ELF-1 (cell line): ENCODE measurements at regions not wholly inside any gene's neighbourhood (a gene's known extent, or its start where the extent isn't known, plus 50 kb on each side); places are given as distances from the start of the nearest gene placed in this dataset.
"Not testable (repeated sequence)": the region's sequence is repeated elsewhere in the genome, so short reads cannot be mapped to it uniquely, and the experiment has no call there.

Experiments
- DNase-seq: peaks from one replicate; pipeline ENCODE4 v3.0.0-alpha.2; 2016; ENCODE audit warnings: low read depth, low spot score

DNA sequence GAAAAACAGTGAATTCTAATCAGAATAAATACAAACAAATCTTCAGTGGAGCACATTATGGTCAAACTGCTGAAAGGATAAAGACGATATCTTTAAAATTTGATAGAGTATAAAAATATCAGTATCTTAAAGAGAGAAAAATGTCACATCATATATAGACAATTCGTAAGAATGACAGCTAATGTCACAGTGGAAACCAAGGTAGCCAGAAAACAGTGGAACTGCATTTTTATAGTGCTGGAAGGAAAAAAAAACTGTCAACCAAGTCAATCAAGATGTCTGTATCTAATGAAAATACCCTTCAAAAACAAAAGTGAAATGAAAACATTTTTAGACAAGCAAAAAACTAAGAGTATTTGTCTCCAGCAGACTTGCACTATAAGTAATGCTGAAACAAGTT, 73.4 kb upstream of the HMGXB4 start:
- no peak for DNase-seq

DNA sequence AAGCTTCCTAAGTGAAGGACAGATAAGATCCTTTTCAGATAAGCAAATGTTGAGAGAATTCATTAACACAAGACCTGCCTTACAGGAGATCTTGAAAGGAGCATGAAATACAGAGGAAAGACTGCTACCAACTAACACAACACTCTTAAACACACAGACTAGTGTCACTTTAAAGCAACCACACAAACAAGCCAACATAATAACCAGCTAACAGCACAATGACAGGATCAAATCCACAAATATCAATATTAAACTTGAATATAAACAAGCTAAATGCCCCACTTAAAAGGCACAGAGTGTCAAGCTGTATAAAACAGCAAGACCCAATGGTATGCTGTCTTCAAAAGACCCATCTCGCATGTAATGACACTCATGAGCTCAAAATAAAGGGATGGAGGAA, 70.8 kb upstream of the HMGXB4 start:
- DNase-seq = no peak

DNA sequence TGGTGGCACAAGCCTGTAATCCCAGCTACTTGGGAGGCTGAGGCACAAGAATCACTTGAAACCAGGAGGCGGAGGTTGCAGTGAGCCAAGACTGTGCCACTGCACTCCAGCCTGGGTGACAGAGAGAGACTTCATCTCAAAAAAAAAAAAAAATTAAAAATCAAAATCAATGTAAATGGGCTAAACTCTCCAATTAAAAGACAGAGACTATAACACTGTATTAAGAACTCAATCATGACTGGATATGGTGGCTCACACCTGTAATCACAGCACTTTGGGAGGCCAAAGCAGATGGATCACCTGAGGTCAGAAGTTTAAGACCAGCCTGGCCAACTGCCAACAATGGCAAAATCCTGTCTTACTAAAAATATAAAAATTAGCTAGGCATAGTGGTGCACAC, 68.4 kb upstream of the HMGXB4 start:
- not testable (repeated sequence) for DNase-seq

DNA sequence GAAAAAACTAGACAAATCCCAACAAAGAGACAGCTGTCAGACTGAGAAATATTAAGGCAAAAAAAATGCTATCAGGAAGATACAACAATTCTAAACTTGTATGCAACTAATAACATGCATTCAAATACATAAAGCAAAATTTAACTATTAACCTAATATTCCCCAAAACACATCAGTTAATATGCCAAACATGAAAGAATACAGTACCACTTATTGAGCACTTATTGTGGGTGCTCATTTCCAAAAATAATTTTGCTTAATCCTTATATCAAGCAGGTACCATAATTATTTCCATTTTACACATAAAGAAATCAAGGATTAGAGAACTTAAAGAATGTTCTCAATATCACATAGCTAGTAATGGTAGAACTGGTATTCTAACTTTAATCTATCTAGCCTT, 67.7 kb upstream of the HMGXB4 start:
- DNase-seq = no peak

DNA sequence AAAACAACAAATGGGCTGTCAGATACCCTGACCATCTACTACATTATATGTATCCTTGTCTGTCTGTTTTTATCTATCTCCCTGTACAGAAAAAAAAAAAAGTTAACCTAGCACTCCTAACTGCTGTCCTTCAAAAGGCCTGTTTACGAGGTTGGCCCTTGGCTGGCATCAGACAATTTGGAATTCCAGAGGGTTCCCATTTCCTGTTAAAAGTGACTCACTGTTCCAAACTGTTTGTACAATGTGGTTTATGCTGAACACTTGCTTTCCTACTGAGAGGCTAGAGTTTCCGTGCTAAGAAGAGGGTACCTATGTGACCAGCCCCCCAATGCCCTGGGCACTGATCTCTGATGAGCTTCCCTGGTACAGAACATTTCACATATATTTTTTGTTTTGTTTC, 65.9 kb upstream of the HMGXB4 start:
- DNase-seq = no peak

DNA sequence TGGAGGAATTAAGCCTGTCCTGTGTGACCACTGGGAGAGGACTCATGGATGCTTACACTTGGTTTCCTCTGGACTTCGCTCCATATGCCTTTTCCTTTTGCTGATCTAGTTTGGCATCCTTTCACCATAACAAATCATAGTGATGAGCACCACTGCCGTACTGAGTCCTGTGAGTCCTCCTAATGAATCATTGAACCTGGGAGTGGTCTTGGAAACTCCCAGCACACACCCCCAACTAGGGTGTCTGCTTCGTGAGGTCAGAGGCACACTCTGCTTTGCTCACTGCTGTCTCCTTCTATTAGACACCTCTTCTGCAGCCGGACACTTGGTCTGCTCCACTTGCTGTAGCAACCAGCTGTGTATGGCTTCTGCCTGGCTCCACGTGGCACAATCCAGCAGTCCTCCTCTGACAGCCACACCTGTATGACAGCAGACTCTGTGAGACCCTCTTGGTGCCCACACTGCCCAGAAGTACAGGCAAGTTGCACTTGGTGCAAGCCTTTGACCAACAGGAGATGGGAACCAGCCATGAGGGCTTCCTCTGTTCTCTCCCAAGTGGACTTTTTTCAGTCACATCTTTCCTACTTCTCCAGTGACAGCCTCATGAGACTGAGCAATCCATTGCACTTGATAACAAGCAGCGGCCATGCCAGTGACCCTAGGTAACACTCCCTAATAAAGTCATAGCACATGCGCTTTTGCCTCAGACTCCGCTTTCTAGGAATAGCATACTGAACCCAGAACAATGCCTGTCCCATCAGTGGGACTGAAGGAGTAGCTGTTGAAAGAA, 65.0 kb upstream of the HMGXB4 start:
- no peak for DNase-seq

DNA sequence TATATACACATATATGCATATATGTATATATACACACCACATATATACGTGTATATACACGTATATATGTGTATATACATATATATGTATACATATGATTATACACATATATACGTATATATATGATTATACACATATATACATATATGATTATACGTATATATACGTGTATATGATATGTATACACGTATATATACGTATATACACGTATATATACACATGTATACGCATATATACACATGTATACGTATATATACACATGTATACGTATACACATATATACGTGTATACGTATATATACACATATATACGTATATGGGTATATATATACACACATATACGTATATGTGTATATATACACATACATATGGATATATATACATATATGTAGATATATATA, 62.1 kb upstream of the HMGXB4 start:
- DNase-seq = no peak

DNA sequence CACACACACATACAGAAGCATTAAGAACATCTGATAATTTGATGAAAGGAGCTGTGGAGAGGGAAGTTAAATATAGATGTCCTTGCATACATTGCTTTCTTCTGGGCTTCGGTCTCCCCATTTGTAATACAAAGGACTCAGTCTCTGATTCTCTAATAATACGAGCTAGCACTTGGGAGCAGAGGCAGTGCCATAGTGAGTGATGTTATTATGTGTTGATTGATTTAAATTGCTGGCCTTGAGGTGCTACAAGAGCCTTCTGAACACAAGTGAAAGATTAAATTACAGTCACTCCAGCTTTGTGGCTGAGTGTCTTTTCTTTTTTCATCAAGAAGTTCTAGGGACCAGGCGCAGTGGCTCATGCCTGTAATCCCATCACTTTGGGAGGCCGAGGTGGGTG, 61.5 kb upstream of the HMGXB4 start:
- DNase-seq = no peak

DNA sequence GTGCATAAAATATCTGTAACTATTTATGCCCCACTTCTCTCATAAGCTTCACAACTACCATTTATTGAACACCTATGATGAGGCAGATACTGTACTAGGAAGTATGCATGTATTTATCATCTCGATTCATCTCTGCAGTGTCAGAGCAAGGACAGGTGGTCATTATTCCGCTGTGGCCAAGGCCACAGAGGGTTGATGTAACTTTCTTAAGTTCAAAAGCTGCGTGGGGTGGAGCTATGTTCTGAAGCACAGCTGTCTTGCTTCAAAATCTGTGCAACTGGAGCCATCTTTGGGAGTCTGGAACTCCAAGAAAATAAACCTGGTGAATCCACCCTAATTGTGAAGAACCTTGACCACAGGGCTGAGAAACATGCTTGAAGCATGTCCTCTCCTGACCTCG, 60.2 kb upstream of the HMGXB4 start:
- no peak for DNase-seq

DNA sequence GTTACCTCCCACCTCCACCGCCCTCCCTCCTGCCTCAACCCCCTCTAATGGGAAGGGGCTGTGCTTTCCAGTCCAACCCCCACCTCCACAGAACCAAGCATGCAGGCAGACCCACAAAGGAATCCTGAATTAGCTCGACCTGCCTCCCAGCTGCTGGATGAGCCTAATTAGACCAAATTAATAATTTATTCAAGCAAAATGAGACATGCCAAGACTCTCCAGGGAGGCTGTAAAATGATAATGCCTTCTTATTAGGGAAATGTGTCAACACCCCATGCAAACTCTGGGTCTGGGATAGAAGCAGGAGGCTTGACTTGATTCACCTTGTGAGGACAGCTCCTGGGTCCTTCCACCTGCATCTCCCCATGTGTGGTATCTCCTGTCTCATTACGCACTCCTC, 59.4 kb upstream of the HMGXB4 start:
- DNase-seq = no peak

DNA sequence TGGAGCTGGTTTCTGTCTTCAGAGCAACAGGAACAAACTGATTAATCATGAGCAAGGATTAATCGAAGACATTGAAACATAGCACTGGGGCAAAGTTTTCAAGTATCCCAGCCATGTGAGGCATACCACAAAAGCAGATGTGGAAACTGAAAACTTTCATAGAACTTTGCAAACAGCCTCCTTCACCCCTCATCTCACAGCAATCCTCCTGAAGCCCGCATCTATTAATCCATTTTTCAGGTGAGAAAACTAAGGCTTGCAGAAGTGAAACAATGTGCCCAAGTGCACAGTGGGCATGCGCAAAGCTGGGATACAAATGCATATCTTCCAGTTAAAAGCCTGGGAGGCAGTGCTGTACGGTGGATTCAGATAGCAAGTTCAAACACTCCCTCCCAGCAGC, 58.6 kb upstream of the HMGXB4 start:
- DNase-seq = no peak

DNA sequence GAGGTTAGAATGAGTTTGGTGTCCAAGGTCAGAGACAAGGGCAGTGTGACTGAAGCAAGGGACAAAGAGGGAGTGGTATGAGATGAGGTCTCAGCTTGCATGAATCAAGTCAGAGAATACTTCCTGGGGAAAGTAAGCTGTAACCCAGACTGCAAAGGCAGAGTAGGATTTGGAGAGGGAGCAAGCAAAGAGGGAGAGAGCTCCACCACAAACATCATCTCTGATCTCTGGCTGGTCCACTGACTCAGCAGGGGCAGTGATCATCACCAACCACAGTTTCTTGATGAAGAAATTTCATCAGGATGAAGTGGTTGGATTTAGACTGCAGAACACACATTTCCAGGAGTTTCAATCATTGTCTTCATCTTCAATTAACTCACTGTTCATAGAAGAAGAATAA, 54.9 kb upstream of the HMGXB4 start:
- no peak for DNase-seq

DNA sequence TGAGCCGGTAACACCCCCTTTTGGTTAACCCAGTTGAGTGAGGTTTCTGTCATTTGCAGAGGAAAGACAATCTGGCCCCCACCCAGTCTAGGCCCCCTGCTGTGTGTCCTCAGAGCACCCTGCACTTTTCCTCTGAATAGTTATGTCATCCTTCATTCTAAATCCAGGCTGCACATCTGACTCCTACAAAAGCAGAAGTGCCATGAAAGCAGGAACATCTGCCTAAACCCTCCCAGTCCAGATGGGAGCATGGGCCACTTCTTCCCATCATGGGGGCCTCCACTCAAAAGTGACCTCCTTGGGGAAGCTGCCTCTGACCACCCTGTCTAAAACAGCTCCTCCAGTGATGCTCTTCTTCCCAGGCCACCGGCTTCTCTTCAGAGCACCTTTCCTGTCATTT, 53.7 kb upstream of the HMGXB4 start:
- DNase-seq = no peak

DNA sequence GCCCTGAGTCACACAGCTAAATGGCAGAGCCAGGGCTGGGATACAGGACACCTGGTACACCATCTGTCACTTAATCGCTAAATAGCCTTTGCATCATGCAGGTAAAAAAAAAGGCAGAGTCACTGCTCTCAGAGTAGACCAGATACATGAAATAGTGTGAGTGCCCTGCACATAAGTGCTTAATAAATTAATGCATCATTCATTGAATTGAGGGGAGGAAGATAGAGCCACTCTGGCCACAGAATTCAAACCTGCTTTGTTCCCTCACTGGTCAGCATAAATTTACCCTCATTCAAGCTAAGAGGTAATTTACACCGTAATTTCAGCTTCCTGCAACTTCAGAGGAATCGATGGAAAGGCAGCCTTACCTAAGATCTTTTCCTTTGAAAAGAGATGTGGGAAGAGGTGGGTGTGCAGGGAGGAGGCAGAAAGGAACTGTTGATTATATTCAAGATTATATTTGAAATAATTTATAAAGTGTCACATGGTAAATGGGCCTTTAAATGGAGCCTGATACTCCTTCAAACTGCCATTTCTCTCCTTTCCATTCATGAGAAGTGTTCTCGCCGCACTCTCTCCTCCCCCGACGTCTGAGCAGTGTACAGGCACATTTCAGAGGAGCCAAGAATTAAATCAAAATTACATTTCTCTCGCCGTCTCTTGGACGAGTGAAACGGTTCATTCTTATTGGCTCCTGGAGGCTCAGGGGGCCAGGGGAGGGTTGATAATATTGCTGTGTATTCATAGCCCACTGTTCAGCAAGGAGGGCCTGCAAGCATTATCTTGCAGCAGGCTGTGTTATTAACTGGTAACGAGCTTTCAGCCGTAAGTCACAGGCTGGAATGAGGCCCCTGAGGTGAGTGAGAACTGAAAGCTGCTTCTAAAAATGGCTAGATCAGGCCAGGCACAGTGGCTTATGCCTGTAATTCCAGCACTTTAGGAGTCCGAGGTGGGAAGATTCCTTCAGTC, 52.2 kb upstream of the HMGXB4 start:
- DNase-seq = peak; percentile 30

DNA sequence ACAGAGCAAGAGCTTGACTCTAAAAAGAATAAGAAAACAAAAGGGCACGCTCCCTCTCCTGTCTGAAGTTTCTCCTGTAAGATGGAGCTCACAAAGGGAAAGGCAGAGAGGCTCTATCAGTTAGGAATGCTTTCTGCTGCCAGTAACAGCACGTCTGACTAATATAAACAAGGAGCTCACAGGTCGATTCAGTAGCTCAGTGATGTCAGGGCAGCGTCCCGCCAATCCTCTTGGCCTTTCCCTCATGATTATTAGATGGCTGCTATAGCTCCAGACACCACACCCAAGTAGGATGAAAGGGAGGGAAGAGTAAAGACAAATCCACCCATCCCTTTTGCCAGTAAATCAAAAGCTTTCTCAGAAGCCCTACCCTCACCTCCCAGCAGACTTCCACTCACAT, 51.3 kb upstream of the HMGXB4 start:
- peak; percentile 44 for DNase-seq

DNA sequence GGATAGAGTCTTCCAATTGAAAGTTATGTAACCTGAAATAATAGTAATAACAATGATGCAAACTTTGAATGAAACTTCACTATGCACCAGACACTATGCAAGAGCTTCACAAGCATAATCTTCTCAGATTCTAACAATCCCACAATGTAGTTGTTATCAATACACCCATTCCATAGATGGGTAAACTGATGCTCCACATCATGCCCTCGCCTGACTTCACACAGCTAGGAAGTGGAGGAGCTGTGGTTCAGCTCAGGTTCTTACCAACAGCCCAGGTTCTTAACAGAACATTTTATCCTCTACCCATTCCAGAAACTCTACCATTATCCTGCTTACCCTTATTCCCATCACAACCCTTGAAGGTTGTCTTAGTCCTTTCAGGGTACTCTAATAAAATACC, 50.4 kb upstream of the HMGXB4 start:
- DNase-seq = no peak
